Panc1 (cell line): ENCODE measurements at regions not wholly inside any gene's neighbourhood (a gene's known extent, or its start where the extent isn't known, plus 50 kb on each side); places are given as distances from the start of the nearest gene placed in this dataset.

Experiments
- POLR2AphosphoS5 ChIP-seq: IDR thresholded peaks from 2 replicates; pipeline ENCODE4 v1.6.1; 2012; ENCODE audit warnings: mild to moderate bottlenecking, low read depth, low read length, moderate library complexity
- SIN3A ChIP-seq: IDR thresholded peaks from 2 replicates; pipeline ENCODE4 v1.6.1; 2012; ENCODE audit warnings: low read depth, mild to moderate bottlenecking, low read length, moderate library complexity, borderline replicate concordance; ENCODE audit not compliant: insufficient read depth
- TF ChIP-seq, protein P1 (sequence below): fragments of 450-650 bp; IDR thresholded peaks from 2 replicates; pipeline ENCODE4 v1.5.1; 2017; ENCODE audit warnings: mild to moderate bottlenecking

- TF ChIP-seq POLR2AphosphoS5 (no peak), SIN3A (no peak)
- TF ChIP-seq, protein P1, sequence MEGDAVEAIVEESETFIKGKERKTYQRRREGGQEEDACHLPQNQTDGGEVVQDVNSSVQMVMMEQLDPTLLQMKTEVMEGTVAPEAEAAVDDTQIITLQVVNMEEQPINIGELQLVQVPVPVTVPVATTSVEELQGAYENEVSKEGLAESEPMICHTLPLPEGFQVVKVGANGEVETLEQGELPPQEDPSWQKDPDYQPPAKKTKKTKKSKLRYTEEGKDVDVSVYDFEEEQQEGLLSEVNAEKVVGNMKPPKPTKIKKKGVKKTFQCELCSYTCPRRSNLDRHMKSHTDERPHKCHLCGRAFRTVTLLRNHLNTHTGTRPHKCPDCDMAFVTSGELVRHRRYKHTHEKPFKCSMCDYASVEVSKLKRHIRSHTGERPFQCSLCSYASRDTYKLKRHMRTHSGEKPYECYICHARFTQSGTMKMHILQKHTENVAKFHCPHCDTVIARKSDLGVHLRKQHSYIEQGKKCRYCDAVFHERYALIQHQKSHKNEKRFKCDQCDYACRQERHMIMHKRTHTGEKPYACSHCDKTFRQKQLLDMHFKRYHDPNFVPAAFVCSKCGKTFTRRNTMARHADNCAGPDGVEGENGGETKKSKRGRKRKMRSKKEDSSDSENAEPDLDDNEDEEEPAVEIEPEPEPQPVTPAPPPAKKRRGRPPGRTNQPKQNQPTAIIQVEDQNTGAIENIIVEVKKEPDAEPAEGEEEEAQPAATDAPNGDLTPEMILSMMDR: no peak
Observed at GRCh38 chr6:150466196-150466595, 97.4 kb downstream of the IYD start.
